LNCAP (cell line): ENCODE measurements at regions not wholly inside any gene's neighbourhood (a gene's known extent, or its start where the extent isn't known, plus 50 kb on each side); places are given as distances from the start of the nearest gene placed in this dataset.

Source experiments
- CTCF ChIP-seq: fragments of 450-650 bp; IDR thresholded peaks from 2 replicates; pipeline ENCODE4 v1.5.1; 2017; ENCODE audit warnings: mild to moderate bottlenecking

- TF ChIP-seq CTCF, result no peak
These were observed 68.1 kb downstream of the DLL1 start for GRCh38 chr6:170222498-170223471.

DNA sequence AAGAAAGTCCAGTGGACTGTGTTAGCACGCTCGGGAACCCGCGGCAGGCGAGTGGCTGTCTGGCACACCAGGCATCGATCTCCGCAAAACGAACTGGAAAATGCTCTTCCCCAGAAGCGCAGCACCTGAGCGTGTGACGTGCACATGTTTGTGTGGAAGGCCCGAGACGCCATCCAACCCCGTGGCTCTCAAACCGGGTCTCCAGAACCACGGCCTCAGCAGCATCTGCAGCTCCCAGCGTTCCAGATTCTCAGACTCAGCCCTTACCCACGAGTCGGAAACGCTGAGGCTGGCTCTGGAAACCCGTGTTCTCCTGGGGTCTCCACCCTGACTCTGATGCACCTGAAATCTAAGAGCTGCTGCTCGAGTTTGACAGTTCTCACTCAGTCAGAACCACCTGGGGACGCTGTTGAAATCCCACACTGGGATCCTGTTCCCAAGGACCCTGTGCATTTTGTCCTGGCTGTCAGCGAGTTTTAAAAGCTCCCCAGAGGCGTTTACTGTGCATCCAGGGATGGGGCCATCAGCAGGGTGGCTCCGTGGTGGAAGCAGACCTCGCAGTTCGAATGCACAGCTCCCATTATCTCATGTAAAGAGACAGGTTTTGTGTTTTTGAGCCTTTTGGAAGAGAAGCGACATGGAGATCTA is 69.0 kb downstream of the DLL1 start:
- TF ChIP-seq CTCF, result no peak

GRCh38 chr6:170221052-170221752 is 69.7 kb downstream of the DLL1 start:
- no peak for TF ChIP-seq CTCF

GRCh38 chr6:170212956-170213636 is 77.8 kb downstream of the DLL1 start:
- TF ChIP-seq CTCF, result no peak

- TF ChIP-seq CTCF, result no peak
These were observed 78.7 kb downstream of the DLL1 start for GRCh38 chr6:170212051-170212756.

GRCh38 chr6:170211404-170212025 is 79.4 kb downstream of the DLL1 start:
- no peak for TF ChIP-seq CTCF
